Chondrocyte (in vitro differentiated cells): ENCODE measurements at regions not wholly inside any gene's neighbourhood (a gene's known extent, or its start where the extent isn't known, plus 50 kb on each side); places are given as distances from the start of the nearest gene placed in this dataset.

Experiments
- DNase-seq: peaks from one replicate; pipeline ENCODE4 v3.0.0; 2021; ENCODE audit warnings: mixed read lengths, low spot score
- H3K27ac Mint-ChIP-seq: one replicate; pipeline ENCODE4 v1.8.0; 2021; ENCODE audit warnings: mild to moderate bottlenecking, moderate library complexity, mixed read lengths; ENCODE audit not compliant: unreplicated experiment
- H3K27me3 Mint-ChIP-seq: 2 replicates; pipeline ENCODE4 v1.8.0; 2021; ENCODE audit warnings: low read depth, mixed read lengths
- H3K36me3 Mint-ChIP-seq: 2 replicates; pipeline ENCODE4 v1.8.0; 2021; ENCODE audit warnings: low read depth, mixed read lengths
- H3K4me1 Mint-ChIP-seq: 2 replicates; pipeline ENCODE4 v1.8.0; 2021; ENCODE audit warnings: low read depth, mild to moderate bottlenecking, mixed read lengths
- H3K4me3 Mint-ChIP-seq: one replicate; pipeline ENCODE4 v1.8.0; 2021; ENCODE audit warnings: mild to moderate bottlenecking, moderate library complexity, mixed read lengths; ENCODE audit not compliant: unreplicated experiment
- H3K9me3 Mint-ChIP-seq: 2 replicates; pipeline ENCODE4 v1.8.0; 2021; ENCODE audit warnings: low read depth, mixed read lengths
- TF ChIP-seq, protein P1 (sequence below): fragments of 200-600 bp; sonication (generic); IDR thresholded peaks from 2 replicates; pipeline ENCODE4 v1.5.0; 2021; ENCODE audit warnings: antibody characterized with exemption, mild to moderate bottlenecking, moderate library complexity

DNA sequence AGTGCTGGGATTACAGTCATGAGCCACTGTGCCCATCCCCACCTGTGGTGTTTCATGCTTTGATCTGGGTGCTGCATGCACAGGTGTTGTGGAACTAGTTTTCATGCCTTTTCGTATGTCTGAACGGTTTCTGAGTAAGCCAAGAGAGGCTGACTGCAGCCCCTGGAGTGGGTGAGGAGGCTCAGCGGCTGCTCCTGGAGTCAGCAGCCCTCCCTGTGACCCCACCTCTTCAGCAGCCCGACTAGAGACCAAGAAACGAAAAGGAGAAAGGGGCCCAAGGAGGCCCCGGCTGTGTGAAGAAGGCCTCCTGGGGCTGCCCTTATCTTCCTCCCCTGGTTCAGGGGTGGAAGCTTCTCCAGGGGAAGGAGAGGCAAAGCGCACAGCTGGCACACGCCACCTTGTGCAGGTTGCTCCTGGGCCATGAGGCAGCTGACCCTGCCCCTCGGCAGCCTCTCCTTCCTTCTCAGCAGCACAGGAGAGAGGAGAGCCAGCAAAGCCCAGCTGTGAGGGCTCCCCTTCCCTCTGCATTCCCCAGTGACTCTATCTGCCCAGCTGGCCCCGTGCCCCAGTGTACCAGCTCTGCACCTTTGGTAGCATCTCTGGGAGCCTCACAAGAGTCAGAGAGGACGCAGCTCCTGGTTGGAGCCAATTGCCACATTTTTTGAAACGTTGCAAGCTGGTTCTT is 182.5 kb upstream of the HS6ST1 start:
- Mint-ChIP-seq H3K36me3 (no peaks in the 10 kb centered on the region), H3K27ac (no peak overlapping the region), H3K9me3 (no peaks in the 10 kb centered on the region), H3K27me3 (peaks cover 3% of the 10 kb centered on the region), H3K4me1 (no peaks in the 10 kb centered on the region), H3K4me3 (no peak overlapping the region)
- TF ChIP-seq, protein P1, sequence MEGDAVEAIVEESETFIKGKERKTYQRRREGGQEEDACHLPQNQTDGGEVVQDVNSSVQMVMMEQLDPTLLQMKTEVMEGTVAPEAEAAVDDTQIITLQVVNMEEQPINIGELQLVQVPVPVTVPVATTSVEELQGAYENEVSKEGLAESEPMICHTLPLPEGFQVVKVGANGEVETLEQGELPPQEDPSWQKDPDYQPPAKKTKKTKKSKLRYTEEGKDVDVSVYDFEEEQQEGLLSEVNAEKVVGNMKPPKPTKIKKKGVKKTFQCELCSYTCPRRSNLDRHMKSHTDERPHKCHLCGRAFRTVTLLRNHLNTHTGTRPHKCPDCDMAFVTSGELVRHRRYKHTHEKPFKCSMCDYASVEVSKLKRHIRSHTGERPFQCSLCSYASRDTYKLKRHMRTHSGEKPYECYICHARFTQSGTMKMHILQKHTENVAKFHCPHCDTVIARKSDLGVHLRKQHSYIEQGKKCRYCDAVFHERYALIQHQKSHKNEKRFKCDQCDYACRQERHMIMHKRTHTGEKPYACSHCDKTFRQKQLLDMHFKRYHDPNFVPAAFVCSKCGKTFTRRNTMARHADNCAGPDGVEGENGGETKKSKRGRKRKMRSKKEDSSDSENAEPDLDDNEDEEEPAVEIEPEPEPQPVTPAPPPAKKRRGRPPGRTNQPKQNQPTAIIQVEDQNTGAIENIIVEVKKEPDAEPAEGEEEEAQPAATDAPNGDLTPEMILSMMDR = no peak
- DNase-seq = no peak

DNA sequence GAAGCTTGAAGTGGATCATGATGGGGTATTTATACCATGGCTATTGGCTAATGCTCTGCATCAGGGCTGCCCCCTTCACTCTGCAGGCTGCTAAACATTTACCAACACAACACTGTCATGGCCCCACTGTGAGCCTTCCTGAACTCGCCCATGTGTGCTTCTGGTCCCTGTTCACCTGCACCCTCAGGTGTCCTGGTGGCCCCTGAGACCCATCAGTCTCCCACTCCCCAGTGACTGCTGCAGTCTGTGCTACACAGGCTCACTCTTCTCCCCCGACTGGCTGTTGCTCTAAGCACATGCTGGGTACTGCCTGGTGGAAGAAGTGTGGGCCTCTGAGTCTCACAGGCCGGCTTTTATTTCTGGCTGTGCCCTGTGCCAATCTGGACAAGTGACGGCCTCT is 183.0 kb upstream of the HS6ST1 start:
- Mint-ChIP-seq H3K9me3 (no peaks in the 10 kb centered on the region), H3K4me1 (no peaks in the 10 kb centered on the region), H3K36me3 (no peaks in the 10 kb centered on the region), H3K27me3 (peaks cover 3% of the 10 kb centered on the region), H3K4me3 (no peak overlapping the region), H3K27ac (no peak overlapping the region)
- TF ChIP-seq, protein P1 = no peak
- DNase-seq = no peak

DNA sequence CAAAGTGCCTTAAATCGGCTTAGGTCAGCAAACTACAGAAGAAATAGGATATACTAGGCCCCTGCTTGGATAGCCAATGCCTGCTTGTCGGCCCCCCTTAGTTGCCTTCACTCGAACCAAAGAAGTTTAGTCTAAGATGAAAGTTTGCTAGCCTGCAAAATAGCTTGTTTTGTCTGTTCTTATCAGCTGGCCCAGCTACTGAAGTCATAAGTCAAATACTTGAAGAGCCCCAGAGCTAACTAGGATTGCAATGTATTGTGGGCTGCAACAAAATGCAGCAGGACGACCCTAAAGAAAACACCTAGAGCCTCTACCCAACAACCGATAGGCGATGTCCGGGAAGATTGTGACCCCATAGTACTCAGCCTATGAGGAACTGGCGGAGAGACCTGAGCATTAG is 183.5 kb upstream of the HS6ST1 start:
- H3K4me3 Mint-ChIP-seq = no peak overlapping the region
- H3K9me3 Mint-ChIP-seq = no peaks in the 10 kb centered on the region
- no peaks in the 10 kb centered on the region for H3K36me3 Mint-ChIP-seq
- DNase-seq = no peak
- H3K27ac Mint-ChIP-seq = no peak overlapping the region
- H3K4me1 Mint-ChIP-seq = no peaks in the 10 kb centered on the region
- TF ChIP-seq, protein P1 = no peak
- peaks cover 3% of the 10 kb centered on the region for H3K27me3 Mint-ChIP-seq

- peaks cover 3% of the 10 kb centered on the region for H3K27me3 Mint-ChIP-seq
- no peak for DNase-seq
Observed at GRCh38 chr2:128502638-128503246, 184.1 kb upstream of the HS6ST1 start.

GRCh38 chr2:128503399-128504245 is 185.0 kb upstream of the HS6ST1 start:
- Mint-ChIP-seq H3K36me3 (no peaks in the 10 kb centered on the region), H3K9me3 (no peaks in the 10 kb centered on the region), H3K27me3 (peaks cover 3% of the 10 kb centered on the region), H3K27ac (no peak overlapping the region), H3K4me3 (no peak overlapping the region), H3K4me1 (no peaks in the 10 kb centered on the region)
- DNase-seq = no peak
- TF ChIP-seq, protein P1 = no peak

More at GRCh38 chr2:128502638-128503246, 184.1 kb upstream of the HS6ST1 start:
- TF ChIP-seq, protein P1 = no peak
- Mint-ChIP-seq H3K4me1 (no peaks in the 10 kb centered on the region), H3K9me3 (no peaks in the 10 kb centered on the region), H3K36me3 (no peaks in the 10 kb centered on the region), H3K4me3 (no peak overlapping the region), H3K27ac (no peak overlapping the region)
